Epithelial cell of esophagus (primary cell): ENCODE measurements at regions not wholly inside any gene's neighbourhood (a gene's known extent, or its start where the extent isn't known, plus 50 kb on each side); places are given as distances from the start of the nearest gene placed in this dataset.

Experiments used
- DNase-seq: peaks from one replicate; pipeline ENCODE4 v3.0.0; 2010; ENCODE audit warnings: low read depth
- H3K4me3 ChIP-seq: 2 replicates; pipeline ENCODE4 v1.5.1; 2011; ENCODE audit warnings: mild to moderate bottlenecking, low read length, control low read depth
- CTCF ChIP-seq: IDR thresholded peaks from 2 replicates; pipeline ENCODE4 v1.5.1; 2011; ENCODE audit warnings: low read depth, mild to moderate bottlenecking, low read length, control low read depth, inconsistent platforms; ENCODE audit not compliant: insufficient read depth; ENCODE audit errors: missing control alignments

- no peak for TF ChIP-seq CTCF
- H3K4me3 ChIP-seq: no peak overlapping the region
- DNase-seq: peak; percentile 2
Measured at GRCh38 chr12:115750340-115750739, 527.2 kb downstream of the MED13L start.

- DNase-seq: no peak
- H3K4me3 ChIP-seq: no peak overlapping the region
- no peak for TF ChIP-seq CTCF
Measured at GRCh38 chr12:115749071-115749841, 528.2 kb downstream of the MED13L start.

- DNase-seq: no peak
- H3K4me3 ChIP-seq: no peak overlapping the region
Measured at GRCh38 chr12:115740586-115741155, 536.8 kb downstream of the MED13L start.

GRCh38 chr12:115737895-115738294 is 539.6 kb downstream of the MED13L start:
- no peak overlapping the region for H3K4me3 ChIP-seq
- no peak for TF ChIP-seq CTCF
- no peak for DNase-seq

More at GRCh38 chr12:115740586-115741155, 536.8 kb downstream of the MED13L start:
- TF ChIP-seq CTCF: no peak

- no peak for TF ChIP-seq CTCF
- no peak for DNase-seq
- no peak overlapping the region for H3K4me3 ChIP-seq
Measured at GRCh38 chr12:115736360-115736759, 541.1 kb downstream of the MED13L start.

- H3K4me3 ChIP-seq: no peak overlapping the region
- TF ChIP-seq CTCF: no peak
- no peak for DNase-seq
Measured at GRCh38 chr12:115730975-115731541, 546.4 kb downstream of the MED13L start.
